GM18508 (cell line): ENCODE measurements at regions not wholly inside any gene's neighbourhood (a gene's known extent, or its start where the extent isn't known, plus 50 kb on each side); places are given as distances from the start of the nearest gene placed in this dataset.

Experiments
- ATAC-seq: cut with Tn5 transposase; IDR thresholded peaks from one replicate; pipeline ENCODE4 v1.9.1; 2021; ENCODE audit warnings: moderate number of reproducible peaks; ENCODE audit not compliant: insufficient read depth, unreplicated experiment

GRCh38 chr5:112112346-112112745, 306.7 kb downstream of the EPB41L4A start:
- ATAC-seq = no peak

GRCh38 chr5:112109331-112110007, 309.6 kb downstream of the EPB41L4A start:
- no peak for ATAC-seq

GRCh38 chr5:112106878-112107277, 312.2 kb downstream of the EPB41L4A start:
- ATAC-seq = no peak

- ATAC-seq = no peak
These were observed 321.3 kb downstream of the EPB41L4A start for GRCh38 chr5:112097768-112098167.

- ATAC-seq = no peak
These were observed 330.2 kb upstream of the NREP start for GRCh38 chr5:112087222-112087621.

GRCh38 chr5:112086740-112087139, 329.7 kb upstream of the NREP start:
- no peak for ATAC-seq

GRCh38 chr5:112084149-112084548, 327.2 kb upstream of the NREP start:
- no peak for ATAC-seq

- ATAC-seq = no peak
These were observed 326.6 kb upstream of the NREP start for GRCh38 chr5:112083623-112084022.

GRCh38 chr5:112077180-112077579, 320.2 kb upstream of the NREP start:
- no peak for ATAC-seq

GRCh38 chr5:112070022-112070421, 313.0 kb upstream of the NREP start:
- ATAC-seq = no peak

- ATAC-seq = no peak
These were observed 312.3 kb upstream of the NREP start for GRCh38 chr5:112069329-112069728.

GRCh38 chr5:112068593-112068992, 311.6 kb upstream of the NREP start:
- ATAC-seq = no peak

GRCh38 chr5:112065781-112066180, 308.8 kb upstream of the NREP start:
- no peak for ATAC-seq

- no peak for ATAC-seq
These were observed 308.0 kb upstream of the NREP start for GRCh38 chr5:112064956-112065355.

GRCh38 chr5:112064271-112064701, 307.3 kb upstream of the NREP start:
- no peak for ATAC-seq

- no peak for ATAC-seq
These were observed 306.9 kb upstream of the NREP start for GRCh38 chr5:112063856-112064255.

- no peak for ATAC-seq
These were observed 306.2 kb upstream of the NREP start for GRCh38 chr5:112063191-112063590.

GRCh38 chr5:112062181-112062580, 305.2 kb upstream of the NREP start:
- ATAC-seq = no peak

GRCh38 chr5:112061666-112062065, 304.7 kb upstream of the NREP start:
- ATAC-seq = no peak

- no peak for ATAC-seq
These were observed 302.7 kb upstream of the NREP start for GRCh38 chr5:112059579-112060135.

- no peak for ATAC-seq
These were observed 292.7 kb upstream of the NREP start for GRCh38 chr5:112049738-112050137.

GRCh38 chr5:112036206-112036605, 279.2 kb upstream of the NREP start:
- ATAC-seq = no peak
